ENCODE measurements at regions not wholly inside any gene's neighbourhood (a gene's known extent, or its start where the extent isn't known, plus 50 kb on each side); places are given as distances from the start of the nearest gene placed in this dataset.

DNA sequence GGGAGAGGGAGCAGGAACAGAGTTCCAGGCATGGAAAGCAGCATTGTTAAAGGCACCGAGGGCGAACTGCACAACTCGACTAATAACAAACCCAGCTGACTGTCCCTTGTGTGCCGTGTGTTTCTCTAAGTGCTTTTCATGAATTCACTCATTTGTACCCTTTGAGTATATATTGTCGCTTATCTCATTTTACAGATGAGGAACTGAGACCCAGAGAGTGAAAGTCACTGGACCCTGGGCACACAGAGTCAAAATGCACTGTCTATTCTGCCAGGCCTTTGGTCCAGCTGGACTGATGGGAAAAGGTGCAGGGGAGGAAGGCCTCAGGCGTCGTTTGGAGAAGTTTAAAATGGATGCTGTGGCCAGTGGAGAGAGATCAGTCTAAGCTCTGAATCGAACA is 100.7 kb upstream of the GRIK3 start:
- Histone ChIP-seq H3K18ac (ENCODE audit: insufficient read length, low read depth, low read length) (no peak overlapping the region), H3K14ac (ENCODE audit: insufficient read depth, low read length) (no peak overlapping the region), H3K4me2 (ENCODE audit: insufficient read depth, insufficient read length, low read length) (no peak overlapping the region), H3K9me3 (ENCODE audit: control insufficient read depth, low read depth, low read length) (no peaks in the 10 kb centered on the region), H4K5ac (ENCODE audit: insufficient read length, low read depth, low read length) (no peak overlapping the region), H3K56ac (ENCODE audit: insufficient read length, low read depth, low read length) (no peak overlapping the region), H3K4ac (ENCODE audit: low read depth, low read length) (no peak overlapping the region), H3K4me1 (ENCODE audit: insufficient read depth, low read length) (no peaks in the 10 kb centered on the region), H4K20me1 (ENCODE audit: control insufficient read depth, insufficient read depth, insufficient read length) (no peaks in the 10 kb centered on the region), H4K91ac (ENCODE audit: insufficient read length, low read depth, low read length) (no peak overlapping the region), H2AK5ac (ENCODE audit: insufficient read length, low read length) (no peak overlapping the region), H2BK15ac (ENCODE audit: low read depth, low read length) (no peak overlapping the region), H3K23ac (ENCODE audit: insufficient read length, low read depth, low read length) (no peak overlapping the region), H3K27ac (ENCODE audit: insufficient read length, low read depth, low read length) (no peak overlapping the region), H3K9ac (ENCODE audit: extremely low read depth, insufficient read length, low read length) (no peak overlapping the region), H3K79me2 (ENCODE audit: insufficient read depth, low read length) (no peaks in the 10 kb centered on the region), H3K27me3 (ENCODE audit: insufficient read depth, low read length) (no peaks in the 10 kb centered on the region), H3K23me2 (ENCODE audit: insufficient read length, low read depth, low read length, poor library complexity, severe bottlenecking) (no peaks in the 10 kb centered on the region), H2BK120ac (ENCODE audit: low read depth, low read length, poor library complexity, severe bottlenecking) (no peak overlapping the region), H2BK12ac (ENCODE audit: insufficient read length, low read depth, low read length) (no peak overlapping the region), H2AFZ (ENCODE audit: low read length) (no peak overlapping the region), H2BK20ac (ENCODE audit: low read depth, low read length, poor library complexity, severe bottlenecking) (no peak overlapping the region), H2BK5ac (ENCODE audit: insufficient read length, low read length) (no peak overlapping the region), H4K8ac (replicated peaks; ENCODE audit: insufficient read length, low read depth, low read length) (no peak overlapping the region), H3K79me1 (ENCODE audit: insufficient read depth, low read depth, low read length, poor library complexity, severe bottlenecking) (no peaks in the 10 kb centered on the region), H3T11ph (ENCODE audit: low read length) (no peak overlapping the region)
- WGBS (ENCODE audit: extremely low coverage, insufficient read length, low lambda C conversion rate), result no CpG with 5 or more reads among the region's 8 CpGs
- Mint-ChIP-seq H3K9me3 (no peaks in the 10 kb centered on the region), H3K4me3 (no peak overlapping the region), H3K27ac (no peak overlapping the region), H3K4me1 (no peaks in the 10 kb centered on the region), H3K36me3 (ENCODE audit: insufficient read depth in 1 of 3, low read depth in 3 of 3) (no peaks in the 10 kb centered on the region), H3K27me3 (ENCODE audit: low read depth) (peaks cover 25% of the 10 kb centered on the region)
- TF ChIP-seq, protein P1, sequence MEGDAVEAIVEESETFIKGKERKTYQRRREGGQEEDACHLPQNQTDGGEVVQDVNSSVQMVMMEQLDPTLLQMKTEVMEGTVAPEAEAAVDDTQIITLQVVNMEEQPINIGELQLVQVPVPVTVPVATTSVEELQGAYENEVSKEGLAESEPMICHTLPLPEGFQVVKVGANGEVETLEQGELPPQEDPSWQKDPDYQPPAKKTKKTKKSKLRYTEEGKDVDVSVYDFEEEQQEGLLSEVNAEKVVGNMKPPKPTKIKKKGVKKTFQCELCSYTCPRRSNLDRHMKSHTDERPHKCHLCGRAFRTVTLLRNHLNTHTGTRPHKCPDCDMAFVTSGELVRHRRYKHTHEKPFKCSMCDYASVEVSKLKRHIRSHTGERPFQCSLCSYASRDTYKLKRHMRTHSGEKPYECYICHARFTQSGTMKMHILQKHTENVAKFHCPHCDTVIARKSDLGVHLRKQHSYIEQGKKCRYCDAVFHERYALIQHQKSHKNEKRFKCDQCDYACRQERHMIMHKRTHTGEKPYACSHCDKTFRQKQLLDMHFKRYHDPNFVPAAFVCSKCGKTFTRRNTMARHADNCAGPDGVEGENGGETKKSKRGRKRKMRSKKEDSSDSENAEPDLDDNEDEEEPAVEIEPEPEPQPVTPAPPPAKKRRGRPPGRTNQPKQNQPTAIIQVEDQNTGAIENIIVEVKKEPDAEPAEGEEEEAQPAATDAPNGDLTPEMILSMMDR (conservative IDR thresholded peaks at IDR 0.05), result no peak
- no peak for DNase-seq

Data from H9 (cell line).